ENCODE measurements at regions not wholly inside any gene's neighbourhood (a gene's known extent, or its start where the extent isn't known, plus 50 kb on each side); places are given as distances from the start of the nearest gene placed in this dataset.

GRCh38 chr2:12967804-12968203 lies 251.1 kb downstream of the TRIB2 start:
- Histone ChIP-seq H3K27me3 (no peaks in the 10 kb centered on the region), H3K4me1 (no peaks in the 10 kb centered on the region), H3K27ac (no peak overlapping the region), H3K4me3 (no peak overlapping the region), H3K9me3 (no peaks in the 10 kb centered on the region), H3K36me3 (no peaks in the 10 kb centered on the region)
- TF ChIP-seq CTCF (IDR thresholded peaks at IDR 0.05), result no peak
- DNase-seq (ENCODE audit: low spot score in 2 of 2), result no peak
- intact Hi-C loops (cut with DNase I), result no loop called here

GRCh38 chr2:12968399-12968798 lies 251.7 kb downstream of the TRIB2 start:
- Histone ChIP-seq H3K27me3 (no peaks in the 10 kb centered on the region), H3K27ac (no peak overlapping the region), H3K9me3 (no peaks in the 10 kb centered on the region), H3K4me3 (no peak overlapping the region), H3K36me3 (no peaks in the 10 kb centered on the region), H3K4me1 (no peaks in the 10 kb centered on the region)
- TF ChIP-seq CTCF (IDR thresholded peaks at IDR 0.05), result no peak
- intact Hi-C loops (cut with DNase I), result no loop called here
- no peak for DNase-seq (ENCODE audit: low spot score in 2 of 2)

GRCh38 chr2:12970861-12971260 lies 254.1 kb downstream of the TRIB2 start:
- Histone ChIP-seq H3K4me3 (no peak overlapping the region), H3K36me3 (no peaks in the 10 kb centered on the region), H3K27me3 (no peaks in the 10 kb centered on the region), H3K9me3 (peaks cover 0 to 4% of the 10 kb centered on the region in 2 donors), H3K4me1 (no peaks in the 10 kb centered on the region), H3K27ac (no peak overlapping the region)
- intact Hi-C loops (cut with DNase I), result no loop called here
- no peak for DNase-seq (ENCODE audit: low spot score in 2 of 2)
- no peak for TF ChIP-seq CTCF (IDR thresholded peaks at IDR 0.05)

- DNase-seq (ENCODE audit: low spot score in 2 of 2), result no peak
- Histone ChIP-seq H3K27ac (no peak overlapping the region), H3K4me1 (no peaks in the 10 kb centered on the region)
Measured at GRCh38 chr2:12971581-12972365, 255.0 kb downstream of the TRIB2 start.

GRCh38 chr2:12978066-12978835 lies 261.5 kb downstream of the TRIB2 start:
- Histone ChIP-seq H3K27ac (no peak overlapping the region), H3K27me3 (no peaks in the 10 kb centered on the region), H3K9me3 (peaks cover 0 to 4% of the 10 kb centered on the region in 2 donors), H3K36me3 (no peaks in the 10 kb centered on the region), H3K4me1 (no peaks in the 10 kb centered on the region), H3K4me3 (no peak overlapping the region)
- no peak for DNase-seq (ENCODE audit: low spot score in 2 of 2)
- TF ChIP-seq CTCF (IDR thresholded peaks at IDR 0.05), result no peak
- intact Hi-C loops (cut with DNase I), result no loop called here

More at GRCh38 chr2:12971581-12972365, 255.0 kb downstream of the TRIB2 start:
- Histone ChIP-seq H3K4me3 (no peak overlapping the region), H3K27me3 (no peaks in the 10 kb centered on the region), H3K36me3 (no peaks in the 10 kb centered on the region), H3K9me3 (peaks cover 0 to 4% of the 10 kb centered on the region in 2 donors)
- intact Hi-C loops (cut with DNase I), result no loop called here
- no peak for TF ChIP-seq CTCF (IDR thresholded peaks at IDR 0.05)
